ENCODE measurements at regions not wholly inside any gene's neighbourhood (a gene's known extent, or its start where the extent isn't known, plus 50 kb on each side); places are given as distances from the start of the nearest gene placed in this dataset.

DNA sequence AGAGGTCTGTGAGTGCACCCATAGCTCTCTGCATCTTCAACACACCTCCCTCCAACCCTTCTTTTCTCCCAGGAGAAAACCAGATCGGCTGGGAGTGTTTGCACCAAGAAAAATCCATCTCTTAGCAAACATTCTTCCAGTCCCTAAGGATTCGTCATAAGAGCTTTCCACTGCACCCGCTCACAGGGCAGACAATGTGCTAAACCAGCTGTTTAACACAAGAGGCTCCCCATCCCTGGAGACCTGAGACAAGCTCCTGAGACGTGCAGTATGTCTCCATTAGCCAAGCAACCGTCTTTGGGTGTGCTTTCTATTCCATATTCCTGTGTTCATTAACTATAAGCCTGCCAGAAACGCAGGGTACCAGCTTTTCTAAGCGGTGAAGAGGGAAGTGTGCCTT, 93.6 kb upstream of the ZNF462 start (continued):
- TF ChIP-seq HMGA2 (CRISPR knock-in tag; IDR thresholded peaks at IDR 0.05) (no peak), ZNF263 (CRISPR knock-in tag; IDR thresholded peaks at IDR 0.05; ENCODE audit: low read depth) (no peak), SMAD3 (CRISPR knock-in tag; IDR thresholded peaks at IDR 0.05; ENCODE audit: borderline replicate concordance) (no peak)
- TF ChIP-seq, protein P1, sequence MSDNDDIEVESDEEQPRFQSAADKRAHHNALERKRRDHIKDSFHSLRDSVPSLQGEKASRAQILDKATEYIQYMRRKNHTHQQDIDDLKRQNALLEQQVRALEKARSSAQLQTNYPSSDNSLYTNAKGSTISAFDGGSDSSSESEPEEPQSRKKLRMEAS (CRISPR knock-in tag; IDR thresholded peaks at IDR 0.05), result no peak

DNA sequence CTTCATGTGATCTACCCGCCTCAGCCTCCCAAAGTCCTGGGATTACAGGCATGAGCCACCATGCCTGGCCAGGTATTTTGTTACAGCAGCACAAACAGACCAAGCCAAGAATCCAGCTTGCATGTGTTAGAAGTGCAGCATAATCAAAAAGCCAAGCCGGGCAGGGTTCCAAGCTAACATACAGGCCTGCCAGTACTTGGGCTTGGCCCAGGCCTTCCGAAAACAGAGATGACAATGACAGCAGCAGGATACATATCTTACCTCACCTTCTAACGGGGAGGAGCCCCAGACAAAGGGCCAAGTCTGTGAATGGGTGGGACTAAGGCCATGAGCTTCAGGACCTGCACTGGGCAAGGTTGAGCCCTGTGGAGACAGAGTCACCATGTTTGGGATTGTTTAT, 91.4 kb upstream of the ZNF462 start:
- DNase-seq (ENCODE audit: low spot score) (no peak), ATAC-seq (no peak)
- Mint-ChIP-seq H3K27me3 (ENCODE audit: low read depth) (no peaks in the 10 kb centered on the region), H3K9me3 (no peaks in the 10 kb centered on the region), H3K27ac (no peak overlapping the region), H3K36me3 (no peaks in the 10 kb centered on the region), H3K4me3 (no peak overlapping the region), H3K4me1 (no peaks in the 10 kb centered on the region)
- ChIA-PET POLR2A (no interaction called here), CTCF (no interaction called here)
- TF ChIP-seq ZNF317 (CRISPR knock-in tag; IDR thresholded peaks at IDR 0.05; ENCODE audit: borderline replicate concordance, low read depth) (no peak), CREM (CRISPR knock-in tag; IDR thresholded peaks at IDR 0.05) (no peak), GRHL2 (CRISPR knock-in tag; IDR thresholded peaks at IDR 0.05; ENCODE audit: insufficient replicate concordance, severe bottlenecking) (no peak), ATF1 (CRISPR knock-in tag; IDR thresholded peaks at IDR 0.05) (no peak), NFE2L1 (CRISPR knock-in tag; IDR thresholded peaks at IDR 0.05) (no peak)
- TF ChIP-seq, protein P2, sequence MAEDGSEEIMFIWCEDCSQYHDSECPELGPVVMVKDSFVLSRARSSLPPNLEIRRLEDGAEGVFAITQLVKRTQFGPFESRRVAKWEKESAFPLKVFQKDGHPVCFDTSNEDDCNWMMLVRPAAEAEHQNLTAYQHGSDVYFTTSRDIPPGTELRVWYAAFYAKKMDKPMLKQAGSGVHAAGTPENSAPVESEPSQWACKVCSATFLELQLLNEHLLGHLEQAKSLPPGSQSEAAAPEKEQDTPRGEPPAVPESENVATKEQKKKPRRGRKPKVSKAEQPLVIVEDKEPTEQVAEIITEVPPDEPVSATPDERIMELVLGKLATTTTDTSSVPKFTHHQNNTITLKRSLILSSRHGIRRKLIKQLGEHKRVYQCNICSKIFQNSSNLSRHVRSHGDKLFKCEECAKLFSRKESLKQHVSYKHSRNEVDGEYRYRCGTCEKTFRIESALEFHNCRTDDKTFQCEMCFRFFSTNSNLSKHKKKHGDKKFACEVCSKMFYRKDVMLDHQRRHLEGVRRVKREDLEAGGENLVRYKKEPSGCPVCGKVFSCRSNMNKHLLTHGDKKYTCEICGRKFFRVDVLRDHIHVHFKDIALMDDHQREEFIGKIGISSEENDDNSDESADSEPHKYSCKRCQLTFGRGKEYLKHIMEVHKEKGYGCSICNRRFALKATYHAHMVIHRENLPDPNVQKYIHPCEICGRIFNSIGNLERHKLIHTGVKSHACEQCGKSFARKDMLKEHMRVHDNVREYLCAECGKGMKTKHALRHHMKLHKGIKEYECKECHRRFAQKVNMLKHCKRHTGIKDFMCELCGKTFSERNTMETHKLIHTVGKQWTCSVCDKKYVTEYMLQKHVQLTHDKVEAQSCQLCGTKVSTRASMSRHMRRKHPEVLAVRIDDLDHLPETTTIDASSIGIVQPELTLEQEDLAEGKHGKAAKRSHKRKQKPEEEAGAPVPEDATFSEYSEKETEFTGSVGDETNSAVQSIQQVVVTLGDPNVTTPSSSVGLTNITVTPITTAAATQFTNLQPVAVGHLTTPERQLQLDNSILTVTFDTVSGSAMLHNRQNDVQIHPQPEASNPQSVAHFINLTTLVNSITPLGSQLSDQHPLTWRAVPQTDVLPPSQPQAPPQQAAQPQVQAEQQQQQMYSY (CRISPR knock-in tag; IDR thresholded peaks at IDR 0.05), result no peak
- TF ChIP-seq, protein P3, sequence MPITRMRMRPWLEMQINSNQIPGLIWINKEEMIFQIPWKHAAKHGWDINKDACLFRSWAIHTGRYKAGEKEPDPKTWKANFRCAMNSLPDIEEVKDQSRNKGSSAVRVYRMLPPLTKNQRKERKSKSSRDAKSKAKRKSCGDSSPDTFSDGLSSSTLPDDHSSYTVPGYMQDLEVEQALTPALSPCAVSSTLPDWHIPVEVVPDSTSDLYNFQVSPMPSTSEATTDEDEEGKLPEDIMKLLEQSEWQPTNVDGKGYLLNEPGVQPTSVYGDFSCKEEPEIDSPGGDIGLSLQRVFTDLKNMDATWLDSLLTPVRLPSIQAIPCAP (CRISPR knock-in tag; IDR thresholded peaks at IDR 0.05), result no peak
- TF ChIP-seq, protein P4, sequence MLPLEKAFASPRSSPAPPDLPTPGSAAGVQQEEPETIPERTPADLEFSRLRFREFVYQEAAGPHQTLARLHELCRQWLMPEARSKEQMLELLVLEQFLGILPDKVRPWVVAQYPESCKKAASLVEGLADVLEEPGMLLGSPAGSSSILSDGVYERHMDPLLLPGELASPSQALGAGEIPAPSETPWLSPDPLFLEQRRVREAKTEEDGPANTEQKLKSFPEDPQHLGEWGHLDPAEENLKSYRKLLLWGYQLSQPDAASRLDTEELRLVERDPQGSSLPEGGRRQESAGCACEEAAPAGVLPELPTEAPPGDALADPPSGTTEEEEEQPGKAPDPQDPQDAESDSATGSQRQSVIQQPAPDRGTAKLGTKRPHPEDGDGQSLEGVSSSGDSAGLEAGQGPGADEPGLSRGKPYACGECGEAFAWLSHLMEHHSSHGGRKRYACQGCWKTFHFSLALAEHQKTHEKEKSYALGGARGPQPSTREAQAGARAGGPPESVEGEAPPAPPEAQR (CRISPR knock-in tag; IDR thresholded peaks at IDR 0.05), result no peak

DNA sequence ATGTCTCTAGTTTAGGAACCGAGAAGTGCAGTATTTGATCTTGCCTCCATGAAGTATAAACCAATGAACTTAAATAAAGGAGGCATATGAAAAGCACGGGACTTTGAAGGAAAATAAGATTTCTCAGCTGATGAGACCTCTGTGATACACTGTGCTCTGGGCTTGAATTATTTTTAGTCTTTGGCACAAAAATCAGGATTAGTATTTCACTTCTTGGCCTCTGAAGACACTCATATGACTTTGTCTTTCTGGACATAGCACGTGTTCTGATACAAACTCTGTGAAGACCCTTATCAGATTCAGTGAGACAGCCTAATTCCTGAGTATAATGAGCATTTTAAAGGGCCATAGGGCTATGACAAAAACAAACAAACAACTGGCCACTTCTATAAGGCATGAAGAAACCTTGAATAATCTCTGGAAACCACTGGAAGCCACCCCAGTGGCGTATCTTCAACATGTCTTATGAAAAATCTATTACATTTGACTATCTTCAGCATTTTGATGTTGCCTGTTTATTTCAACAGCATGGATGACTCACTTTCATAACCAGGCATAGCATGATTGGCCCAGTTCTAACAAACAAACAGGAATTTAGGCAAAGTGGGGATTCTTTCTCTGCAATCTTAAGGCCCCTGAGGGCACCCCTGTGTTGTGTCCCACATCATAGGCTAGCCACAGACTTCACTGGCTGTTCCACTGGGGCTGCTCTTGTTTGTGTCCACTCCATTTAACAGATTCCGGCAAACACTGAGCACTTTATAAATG, 90.3 kb upstream of the ZNF462 start:
- Mint-ChIP-seq H3K27me3 (ENCODE audit: low read depth) (no peaks in the 10 kb centered on the region), H3K27ac (no peak overlapping the region), H3K4me1 (0 out of 2 replicates have a peak, but pooled peaks cover under 1% of the 10 kb centered on the region), H3K4me3 (no peak overlapping the region), H3K36me3 (no peaks in the 10 kb centered on the region), H3K9me3 (no peaks in the 10 kb centered on the region)
- DNase-seq (ENCODE audit: low spot score) (no peak), ATAC-seq (no peak)
- CTCF ChIA-PET, result no interaction called here
- TF ChIP-seq NFYB (CRISPR knock-in tag; conservative IDR thresholded peaks at IDR 0.05; ENCODE audit: low read depth), result no peak
- TF ChIP-seq ZNF232 (CRISPR knock-in tag; IDR thresholded peaks at IDR 0.05), result no peak
- TF ChIP-seq, protein P5, sequence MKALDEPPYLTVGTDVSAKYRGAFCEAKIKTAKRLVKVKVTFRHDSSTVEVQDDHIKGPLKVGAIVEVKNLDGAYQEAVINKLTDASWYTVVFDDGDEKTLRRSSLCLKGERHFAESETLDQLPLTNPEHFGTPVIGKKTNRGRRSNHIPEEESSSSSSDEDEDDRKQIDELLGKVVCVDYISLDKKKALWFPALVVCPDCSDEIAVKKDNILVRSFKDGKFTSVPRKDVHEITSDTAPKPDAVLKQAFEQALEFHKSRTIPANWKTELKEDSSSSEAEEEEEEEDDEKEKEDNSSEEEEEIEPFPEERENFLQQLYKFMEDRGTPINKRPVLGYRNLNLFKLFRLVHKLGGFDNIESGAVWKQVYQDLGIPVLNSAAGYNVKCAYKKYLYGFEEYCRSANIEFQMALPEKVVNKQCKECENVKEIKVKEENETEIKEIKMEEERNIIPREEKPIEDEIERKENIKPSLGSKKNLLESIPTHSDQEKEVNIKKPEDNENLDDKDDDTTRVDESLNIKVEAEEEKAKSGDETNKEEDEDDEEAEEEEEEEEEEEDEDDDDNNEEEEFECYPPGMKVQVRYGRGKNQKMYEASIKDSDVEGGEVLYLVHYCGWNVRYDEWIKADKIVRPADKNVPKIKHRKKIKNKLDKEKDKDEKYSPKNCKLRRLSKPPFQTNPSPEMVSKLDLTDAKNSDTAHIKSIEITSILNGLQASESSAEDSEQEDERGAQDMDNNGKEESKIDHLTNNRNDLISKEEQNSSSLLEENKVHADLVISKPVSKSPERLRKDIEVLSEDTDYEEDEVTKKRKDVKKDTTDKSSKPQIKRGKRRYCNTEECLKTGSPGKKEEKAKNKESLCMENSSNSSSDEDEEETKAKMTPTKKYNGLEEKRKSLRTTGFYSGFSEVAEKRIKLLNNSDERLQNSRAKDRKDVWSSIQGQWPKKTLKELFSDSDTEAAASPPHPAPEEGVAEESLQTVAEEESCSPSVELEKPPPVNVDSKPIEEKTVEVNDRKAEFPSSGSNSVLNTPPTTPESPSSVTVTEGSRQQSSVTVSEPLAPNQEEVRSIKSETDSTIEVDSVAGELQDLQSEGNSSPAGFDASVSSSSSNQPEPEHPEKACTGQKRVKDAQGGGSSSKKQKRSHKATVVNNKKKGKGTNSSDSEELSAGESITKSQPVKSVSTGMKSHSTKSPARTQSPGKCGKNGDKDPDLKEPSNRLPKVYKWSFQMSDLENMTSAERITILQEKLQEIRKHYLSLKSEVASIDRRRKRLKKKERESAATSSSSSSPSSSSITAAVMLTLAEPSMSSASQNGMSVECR (CRISPR knock-in tag; IDR thresholded peaks at IDR 0.05; ENCODE audit: borderline replicate concordance), result no peak
- TF ChIP-seq NFE2L1 (CRISPR knock-in tag; IDR thresholded peaks at IDR 0.05), result no peak
- POLR2A ChIA-PET, result no interaction called here

Data from WTC11 (cell line).